SK-N-SH (cell line): ENCODE measurements at regions not wholly inside any gene's neighbourhood (a gene's known extent, or its start where the extent isn't known, plus 50 kb on each side); places are given as distances from the start of the nearest gene placed in this dataset.

Experiments
- CTCF ChIA-PET: fragments of 300-600, 350-600 bp; formaldehyde crosslinking; extraction: SDS; loops from one replicate; lab custom pipeline; 2021; lab: Yijun Ruan, JAX
- POLR2A ChIA-PET: fragments of 350-600 bp; sonication (Branson Sonifier 250); formaldehyde crosslinking; extraction: SDS; loops from one replicate; lab custom pipeline; 2020; ENCODE audit warnings: antibody characterized with exemption, inconsistent platforms; lab: Yijun Ruan, JAX
- DNase-seq: peaks from one replicate; pipeline ENCODE4 v3.0.0; 2012
- H2AFZ ChIP-seq: fragments of 200-600 bp; sonication (generic); 2 replicates; pipeline ENCODE4 v1.8.1; 2016; ENCODE audit warnings: antibody characterized with exemption, mild to moderate bottlenecking, low read depth
- H3F3A ChIP-seq: fragments of 200-600 bp; sonication (generic); replicated peaks from 2 replicates; pipeline ENCODE3; 2016; ENCODE audit warnings: antibody characterized with exemption, mild to moderate bottlenecking; ENCODE audit not compliant: insufficient read depth
- H3K27ac ChIP-seq, 2 experiments: fragments of 200-500 bp in 1 of 2; fragments of 200-600 bp in 1 of 2; sonication (Bioruptor generic) in 1 of 2; sonication (generic), shearing (Covaris generic) in 1 of 2; 2 replicates each; pipeline versions ENCODE4 v1.5.1 to v1.6.1; 2014 to 2016; ENCODE audit warnings: low read depth in 2 of 2, inconsistent platforms in 1 of 2, low read length in 1 of 2, mild to moderate bottlenecking in 1 of 2, mixed read lengths in 1 of 2
- H3K27me3 ChIP-seq: fragments of 200-600 bp; sonication (generic), shearing (Covaris generic); 2 replicates; pipeline ENCODE4 v1.6.1; 2016; ENCODE audit warnings: mixed run types; ENCODE audit not compliant: insufficient read depth
- H3K36me3 ChIP-seq, 2 experiments: fragments of 200-500 bp in 1 of 2; fragments of 200-600 bp in 1 of 2; sonication (Bioruptor generic) in 1 of 2; sonication (generic) in 1 of 2; replicated peaks in 1 of 2; 2 replicates each; pipeline versions ENCODE3 to v1.5.1; 2014 to 2016; ENCODE audit warnings: low read length in 1 of 2, mild to moderate bottlenecking in 1 of 2; ENCODE audit not compliant: insufficient read depth in 2 of 2, control insufficient read depth in 1 of 2
- H3K4me1 ChIP-seq, 2 experiments: fragments of 200-500 bp in 1 of 2; fragments of 200-600 bp in 1 of 2; sonication (Bioruptor generic) in 1 of 2; sonication (generic), shearing (Covaris generic) in 1 of 2; 2 replicates each; pipeline versions ENCODE4 v1.5.1 to v1.6.1; 2014 to 2016; ENCODE audit warnings: low read depth in 1 of 2, low read length in 1 of 2, mixed run types in 1 of 2; ENCODE audit not compliant: insufficient read depth in 2 of 2, control insufficient read depth in 1 of 2
- H3K4me2 ChIP-seq: fragments of 200-600 bp; sonication (generic), shearing (Covaris generic); 2 replicates; pipeline ENCODE4 v1.6.1; 2017; ENCODE audit warnings: mixed run types
- H3K4me3 ChIP-seq, 2 experiments: fragments of 200-500 bp in 1 of 2; fragments of 200-600 bp in 1 of 2; sonication (Bioruptor generic) in 1 of 2; sonication (generic), shearing (Covaris generic) in 1 of 2; 2 replicates each; pipeline versions ENCODE4 v1.5.1 to v1.8.1; 2014 to 2016; ENCODE audit warnings: low read depth in 2 of 2, inconsistent platforms in 1 of 2, low read length in 1 of 2, mild to moderate bottlenecking in 1 of 2, mixed read lengths in 1 of 2, moderate library complexity in 1 of 2
- H3K79me2 ChIP-seq: fragments of 200-600 bp; sonication (generic); 2 replicates; pipeline ENCODE4 v1.8.1; 2017; ENCODE audit warnings: mild to moderate bottlenecking; ENCODE audit not compliant: insufficient read depth
- H3K9ac ChIP-seq: fragments of 200-600 bp; sonication (generic); 2 replicates; pipeline ENCODE4 v1.6.1; 2017; ENCODE audit warnings: mixed run types
- H3K9me2 ChIP-seq: fragments of 200-600 bp; sonication (generic); 2 replicates; pipeline ENCODE4 v1.6.1; 2017; ENCODE audit warnings: mixed run types
- H3K9me3 ChIP-seq: fragments of 200-600 bp; sonication (generic); 2 replicates; pipeline ENCODE4 v1.6.1; 2017; ENCODE audit warnings: mixed run types, mild to moderate bottlenecking, moderate library complexity
- H4K20me1 ChIP-seq: fragments of 200-600 bp; sonication (generic); 2 replicates; pipeline ENCODE4 v1.6.1; 2017; ENCODE audit warnings: mild to moderate bottlenecking, mixed run types; ENCODE audit not compliant: insufficient read depth
- CHD2 ChIP-seq: fragments of 150-350 bp; IDR thresholded peaks from 2 replicates; pipeline ENCODE4 v1.6.1; 2018; ENCODE audit warnings: low read length; ENCODE audit not compliant: partially characterized antibody
- CTCF ChIP-seq: fragments of 200-600 bp; sonication (generic); IDR thresholded peaks from 2 replicates; pipeline ENCODE4 v1.6.1; 2017; ENCODE audit warnings: antibody characterized with exemption, mild to moderate bottlenecking, moderate library complexity
- FOSL2 ChIP-seq: IDR thresholded peaks from 2 replicates; pipeline ENCODE4 v1.4.0; 2012; ENCODE audit warnings: low read depth, mild to moderate bottlenecking, moderate library complexity, borderline replicate concordance
- FOXJ3 ChIP-seq: sonication (generic); formaldehyde crosslinking; IDR thresholded peaks from 2 replicates; pipeline ENCODE4 v1.5.1; 2020; ENCODE audit warnings: mild to moderate bottlenecking, missing genetic modification reagents
- GATA2 ChIP-seq: sonication (generic); formaldehyde crosslinking; IDR thresholded peaks from 2 replicates; pipeline ENCODE4 v1.5.0; 2020; ENCODE audit warnings: mild to moderate bottlenecking, missing genetic modification reagents
- JUND ChIP-seq: IDR thresholded peaks from 2 replicates; pipeline ENCODE4 v1.4.0; 2012
- POLR2AphosphoS5 ChIP-seq: IDR thresholded peaks from 2 replicates; pipeline ENCODE4 v1.6.1; 2012; ENCODE audit warnings: low read depth, low read length
- RAD21 ChIP-seq: IDR thresholded peaks from 2 replicates; pipeline ENCODE4 v1.6.1; 2012; ENCODE audit warnings: mild to moderate bottlenecking, low read length
- RXRA ChIP-seq: IDR thresholded peaks from 2 replicates; pipeline ENCODE4 v1.4.0; 2012; ENCODE audit warnings: low read depth, mild to moderate bottlenecking, borderline replicate concordance
- SMC3 ChIP-seq: IDR thresholded peaks from 2 replicates; pipeline ENCODE4 v1.6.1; 2012; ENCODE audit warnings: low read depth, low read length, improper control_type of control experiment
- TCF12 ChIP-seq: IDR thresholded peaks from 2 replicates; pipeline ENCODE4 v1.4.0; 2012
- YY1 ChIP-seq: IDR thresholded peaks from 2 replicates; pipeline ENCODE4 v1.4.0; 2012; ENCODE audit warnings: low read depth, mild to moderate bottlenecking
- WGBS: methylation state at CpG from one replicate; pipeline ENCODE4 v1.1.6; 2017; ENCODE audit warnings: low lambda C conversion rate; 5-methylcytosine and 5-hydroxymethylcytosine counted together
- TF ChIP-seq, protein P1 (sequence below): fragments of 150-350 bp; IDR thresholded peaks from 2 replicates; pipeline ENCODE4 v1.6.1; 2017; ENCODE audit warnings: antibody characterized with exemption, low read length, low read depth, borderline replicate concordance

DNA sequence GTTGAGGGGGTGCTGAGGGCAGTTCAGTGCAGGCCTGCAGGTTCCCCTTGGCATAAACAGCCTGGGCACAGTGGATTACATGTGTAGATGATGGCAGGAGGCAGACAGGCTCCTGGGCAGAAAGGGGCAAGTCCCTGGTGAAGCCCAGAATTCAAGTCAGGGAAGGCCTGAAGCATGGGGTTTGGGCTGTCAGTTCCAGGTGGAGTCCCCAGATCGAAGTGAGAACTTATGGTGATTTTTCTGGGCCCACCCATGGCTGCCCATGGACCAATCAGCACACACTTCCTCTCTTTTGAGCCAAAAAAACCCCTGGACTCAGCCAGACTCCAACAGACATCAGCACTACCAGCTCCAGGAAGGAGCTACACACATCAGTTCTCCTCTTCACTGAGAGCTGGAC, 529.1 kb downstream of the PPARGC1A start:
- Histone ChIP-seq H3K27ac (no peak overlapping the region), H4K20me1 (no peaks in the 10 kb centered on the region), H3K27me3 (no peaks in the 10 kb centered on the region), H3K4me3 (no peak overlapping the region), H3K4me1 (no peaks in the 10 kb centered on the region), H3K79me2 (no peaks in the 10 kb centered on the region), H3K4me2 (no peak overlapping the region), H3K36me3 (no peaks in the 10 kb centered on the region), H2AFZ (no peak overlapping the region), H3F3A (no peaks in the 10 kb centered on the region), H3K9me3 (no peaks in the 10 kb centered on the region), H3K9me2 (no peaks in the 10 kb centered on the region), H3K9ac (no peak overlapping the region)
- CTCF ChIA-PET = no interaction called here
- POLR2A ChIA-PET = no interaction called here
- TF ChIP-seq YY1 (no peak), CHD2 (no peak), RAD21 (no peak), JUND (no peak), SMC3 (no peak), RXRA (no peak), FOXJ3 (no peak), POLR2AphosphoS5 (no peak), GATA2 (CRISPR knock-in tag) (no peak), FOSL2 (no peak), TCF12 (no peak)
- TF ChIP-seq, protein P1, sequence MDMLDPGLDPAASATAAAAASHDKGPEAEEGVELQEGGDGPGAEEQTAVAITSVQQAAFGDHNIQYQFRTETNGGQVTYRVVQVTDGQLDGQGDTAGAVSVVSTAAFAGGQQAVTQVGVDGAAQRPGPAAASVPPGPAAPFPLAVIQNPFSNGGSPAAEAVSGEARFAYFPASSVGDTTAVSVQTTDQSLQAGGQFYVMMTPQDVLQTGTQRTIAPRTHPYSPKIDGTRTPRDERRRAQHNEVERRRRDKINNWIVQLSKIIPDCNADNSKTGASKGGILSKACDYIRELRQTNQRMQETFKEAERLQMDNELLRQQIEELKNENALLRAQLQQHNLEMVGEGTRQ = no peak
- no peak for DNase-seq
- 0% methylated on average over 1 of the region's 1 CpG for WGBS

GRCh38 chr4:23355258-23355657, 534.6 kb downstream of the PPARGC1A start:
- Histone ChIP-seq H3K9me2 (no peaks in the 10 kb centered on the region), H3K4me2 (no peak overlapping the region), H3F3A (no peaks in the 10 kb centered on the region), H3K4me3 (no peak overlapping the region), H3K79me2 (no peaks in the 10 kb centered on the region), H2AFZ (no peak overlapping the region), H3K9me3 (no peaks in the 10 kb centered on the region), H3K36me3 (no peaks in the 10 kb centered on the region), H4K20me1 (no peaks in the 10 kb centered on the region), H3K9ac (no peak overlapping the region), H3K4me1 (no peaks in the 10 kb centered on the region), H3K27ac (no peak overlapping the region), H3K27me3 (no peaks in the 10 kb centered on the region)
- no peak for DNase-seq
- ChIA-PET CTCF (no interaction called here), POLR2A (no interaction called here)
- WGBS = 15% methylated on average over 2 of the region's 2 CpGs
- TF ChIP-seq CTCF (no peak), CHD2 (no peak), YY1 (no peak), GATA2 (CRISPR knock-in tag) (no peak), FOXJ3 (no peak), SMC3 (no peak)
